ENCODE measurements at regions not wholly inside any gene's neighbourhood (a gene's known extent, or its start where the extent isn't known, plus 50 kb on each side); places are given as distances from the start of the nearest gene placed in this dataset.
"Not testable (repeated sequence)": the region's sequence is repeated elsewhere in the genome, so short reads cannot be mapped to it uniquely, and the experiment has no call there.

DNA sequence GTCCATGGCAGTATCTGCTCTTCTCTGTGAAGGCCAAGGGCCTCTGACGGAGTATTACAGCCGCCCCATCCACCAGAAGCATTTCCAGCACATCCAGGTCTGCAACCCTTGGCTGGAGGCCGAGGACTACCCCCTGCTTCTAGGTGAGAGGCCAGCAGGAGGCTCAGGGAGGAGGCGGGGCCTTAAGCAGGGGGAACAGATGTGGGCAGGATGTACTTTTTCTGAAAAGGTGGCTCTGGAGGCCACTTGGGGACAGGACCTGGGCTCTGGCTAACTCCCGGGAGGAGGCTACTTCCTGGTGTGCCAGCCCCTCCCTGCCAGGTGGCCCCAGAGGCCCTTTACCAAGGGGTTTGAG lies 113.9 kb upstream of the ALDH3B2 start:
- not testable (repeated sequence) for ATAC-seq; H3K27me3 Mint-ChIP-seq (ENCODE audit: low read depth)

DNA sequence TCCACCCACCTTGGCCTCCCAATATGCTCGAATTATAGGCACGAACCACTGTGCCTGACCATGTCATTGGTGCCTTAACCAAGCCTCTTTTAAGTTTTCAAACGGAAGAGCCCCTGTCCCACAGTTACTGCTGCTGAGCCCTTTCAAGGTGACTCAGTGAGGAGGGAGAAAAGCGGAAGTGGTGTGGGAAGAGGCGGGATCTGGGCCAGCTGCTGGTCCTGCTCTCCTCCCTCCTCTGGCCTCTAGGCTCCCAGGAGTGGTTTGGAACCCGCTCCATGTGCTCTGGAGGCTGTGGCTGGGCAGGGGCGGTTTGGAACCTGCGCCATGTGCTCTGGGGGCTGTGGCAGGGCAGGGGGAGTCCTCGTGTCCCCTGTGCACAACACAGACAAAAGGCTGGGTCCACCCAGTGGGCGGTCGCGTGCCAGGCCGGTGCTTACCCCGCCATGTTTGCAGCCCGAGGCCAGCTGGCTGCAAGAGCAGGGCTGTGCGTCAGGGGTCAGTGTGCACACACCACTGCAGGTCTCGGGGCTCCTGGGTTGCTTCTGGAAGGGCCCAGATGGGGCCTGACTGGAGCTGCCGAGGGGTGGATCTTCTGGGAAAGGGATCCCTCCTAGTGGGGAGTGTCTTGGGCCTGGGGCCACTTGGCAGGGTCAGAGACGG lies 113.4 kb upstream of the ALDH3B2 start:
- H3K27me3 Mint-ChIP-seq (ENCODE audit: low read depth); H3K4me1 Mint-ChIP-seq (ENCODE audit: low read depth); DNase-seq; H3K4me3 Mint-ChIP-seq; H3K36me3 Mint-ChIP-seq (ENCODE audit: insufficient read depth); ATAC-seq; H3K9me3 Mint-ChIP-seq: not testable (repeated sequence)

More for the DNA sequence above, 113.9 kb upstream of the ALDH3B2 start:
- H3K9me3 Mint-ChIP-seq; H3K4me1 Mint-ChIP-seq (ENCODE audit: low read depth); H3K36me3 Mint-ChIP-seq (ENCODE audit: insufficient read depth); DNase-seq; H3K4me3 Mint-ChIP-seq: not testable (repeated sequence)

DNA sequence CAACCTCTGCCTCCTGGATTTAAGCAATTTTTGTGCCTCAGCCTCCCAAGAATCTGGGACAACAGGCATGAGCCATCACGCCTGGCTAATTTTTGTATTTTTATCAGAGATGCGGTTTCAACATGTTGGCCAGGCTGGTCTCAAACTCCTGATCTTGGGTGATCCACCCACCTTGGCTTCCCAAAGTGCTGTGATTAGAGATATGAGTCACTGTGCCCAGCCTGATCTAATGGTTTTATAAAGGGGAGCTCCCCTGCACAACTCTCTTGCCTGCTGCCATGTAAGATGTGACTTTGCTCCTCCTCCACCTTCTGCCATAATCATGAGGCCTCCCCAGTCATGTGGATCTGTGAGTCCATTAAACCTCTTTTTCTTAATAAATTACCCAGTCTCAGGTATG lies 107.5 kb upstream of the ALDH3B2 start:
- H3K36me3 Mint-ChIP-seq (ENCODE audit: insufficient read depth); H3K4me1 Mint-ChIP-seq (ENCODE audit: low read depth); H3K9me3 Mint-ChIP-seq; DNase-seq; H3K4me3 Mint-ChIP-seq; ATAC-seq: not testable (repeated sequence)
- peaks cover 17% of the 10 kb centered on the region for H3K27me3 Mint-ChIP-seq (ENCODE audit: low read depth)

DNA sequence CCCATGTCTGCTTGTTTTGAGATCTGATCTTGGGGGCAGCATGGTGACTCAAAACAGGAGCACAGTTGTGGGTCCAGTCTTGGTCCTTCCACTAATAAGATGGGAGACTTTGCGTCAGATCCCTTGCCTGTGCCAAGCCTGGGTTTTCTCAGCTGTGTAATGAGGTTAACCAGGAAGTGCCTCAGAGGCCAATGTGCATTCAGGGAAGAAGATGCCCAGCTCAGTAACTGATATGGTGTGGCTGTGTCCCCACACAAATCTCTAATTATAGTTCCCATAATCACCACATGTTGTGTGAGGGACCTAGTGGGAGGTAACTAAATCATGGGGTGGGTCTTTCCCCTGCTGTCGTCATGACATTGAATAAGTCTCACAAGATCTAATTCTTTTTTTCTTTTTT lies 107.1 kb upstream of the ALDH3B2 start:
- ATAC-seq = not testable (repeated sequence)

DNA sequence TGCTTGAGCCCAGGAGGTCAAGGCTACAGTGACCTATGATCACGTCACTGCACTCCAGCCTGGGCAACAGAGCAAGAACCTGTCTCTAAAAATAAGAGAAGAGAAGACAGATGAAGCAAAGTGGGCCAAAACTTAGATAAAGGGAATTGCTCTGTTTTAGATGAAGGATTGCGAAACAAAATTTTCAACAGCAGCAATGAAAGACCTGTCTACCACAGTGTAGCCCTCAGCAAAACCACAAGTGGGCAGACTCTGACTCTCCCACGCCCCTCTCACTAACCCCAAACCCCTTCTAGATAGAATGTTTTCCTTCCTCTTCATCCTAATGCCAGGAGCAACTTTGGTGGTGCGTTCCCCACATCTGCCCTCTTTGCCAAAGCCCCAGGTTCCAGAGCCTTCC lies 105.6 kb upstream of the ALDH3B2 start:
- no peaks in the 10 kb centered on the region for H3K9me3 Mint-ChIP-seq
- ATAC-seq (no peak), DNase-seq (no peak)
- peaks cover 19% of the 10 kb centered on the region for H3K27me3 Mint-ChIP-seq (ENCODE audit: low read depth)
- no peaks in the 10 kb centered on the region for H3K36me3 Mint-ChIP-seq (ENCODE audit: insufficient read depth)
- H3K4me1 Mint-ChIP-seq (ENCODE audit: low read depth) = no peaks in the 10 kb centered on the region
- no peak overlapping the region for H3K4me3 Mint-ChIP-seq

More for the DNA sequence above, 107.1 kb upstream of the ALDH3B2 start:
- not testable (repeated sequence) for H3K9me3 Mint-ChIP-seq; DNase-seq; H3K36me3 Mint-ChIP-seq (ENCODE audit: insufficient read depth); H3K4me3 Mint-ChIP-seq; H3K4me1 Mint-ChIP-seq (ENCODE audit: low read depth)
- peaks cover 17% of the 10 kb centered on the region for H3K27me3 Mint-ChIP-seq (ENCODE audit: low read depth)

DNA sequence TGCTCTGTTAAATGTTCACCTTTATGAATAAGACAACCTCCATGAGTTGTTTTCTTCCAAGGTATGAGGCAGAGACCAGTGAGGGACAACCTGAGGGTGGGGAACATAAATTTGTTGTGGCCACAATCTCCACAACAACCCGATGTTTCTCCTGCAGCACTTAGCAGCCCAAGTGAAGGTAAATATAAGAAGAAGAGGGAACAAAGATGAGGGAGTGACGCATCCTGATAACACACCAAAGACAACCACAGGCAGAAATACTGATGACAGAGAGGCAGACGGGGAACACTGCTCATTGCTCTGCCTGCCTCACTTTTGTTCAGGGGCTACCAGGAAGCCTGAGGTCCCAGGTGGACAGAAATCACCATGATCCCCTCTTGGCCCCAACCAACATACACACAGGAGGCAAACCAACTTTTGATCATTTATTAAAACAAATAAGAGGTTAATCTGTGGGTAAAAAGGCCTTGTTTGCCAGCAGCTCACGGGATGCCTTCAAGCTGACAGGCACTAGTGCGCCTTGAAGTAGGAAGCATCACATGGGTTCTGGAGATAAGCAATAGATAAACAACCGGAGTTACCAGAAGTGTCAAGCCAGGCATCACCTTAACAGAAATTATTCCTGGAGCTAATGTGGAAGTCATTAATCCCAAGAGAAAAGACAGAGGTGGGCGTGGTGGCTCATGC lies 104.9 kb upstream of the ALDH3B2 start:
- H3K27me3 Mint-ChIP-seq (ENCODE audit: low read depth) = peaks cover 21% of the 10 kb centered on the region
- not testable (repeated sequence) for ATAC-seq; H3K36me3 Mint-ChIP-seq (ENCODE audit: insufficient read depth); H3K4me1 Mint-ChIP-seq (ENCODE audit: low read depth); H3K4me3 Mint-ChIP-seq; H3K9me3 Mint-ChIP-seq; DNase-seq

DNA sequence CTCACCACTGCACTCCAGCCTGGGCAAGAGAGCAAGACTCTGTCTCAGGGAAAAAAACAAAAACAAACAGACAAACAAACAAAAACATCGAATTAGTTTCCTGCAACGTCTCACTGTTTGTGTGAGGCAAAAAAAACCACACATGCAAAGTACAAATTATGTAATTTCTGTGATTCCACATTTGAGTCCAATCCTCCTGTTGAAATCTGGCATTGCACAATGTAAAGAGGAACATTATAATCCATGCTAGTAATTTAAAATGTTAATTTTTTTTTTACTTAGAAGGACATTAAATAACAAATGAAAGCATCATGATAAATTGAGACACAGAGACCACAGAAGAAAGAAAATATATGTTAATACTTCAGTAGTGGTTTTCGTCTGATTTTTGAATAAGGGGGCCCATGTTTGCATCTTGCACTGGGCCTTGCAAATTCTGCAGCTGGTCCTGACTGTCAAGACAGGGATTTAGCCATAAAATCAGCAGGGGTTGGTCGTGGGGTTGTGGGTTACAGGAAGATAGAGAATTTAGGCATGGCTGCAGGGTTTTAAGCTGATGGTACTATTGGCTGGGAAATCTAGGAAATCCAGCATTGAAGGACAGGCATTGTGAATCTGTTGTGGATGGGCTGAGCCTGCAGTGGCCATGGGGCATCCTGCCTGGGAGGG lies 102.6 kb upstream of the ALDH3B2 start:
- H3K36me3 Mint-ChIP-seq (ENCODE audit: insufficient read depth) = no peaks in the 10 kb centered on the region
- no peak overlapping the region for H3K4me3 Mint-ChIP-seq
- no peaks in the 10 kb centered on the region for H3K4me1 Mint-ChIP-seq (ENCODE audit: low read depth)
- no peak for DNase-seq
- ATAC-seq = no peak
- no peaks in the 10 kb centered on the region for H3K9me3 Mint-ChIP-seq
- peaks cover 26% of the 10 kb centered on the region for H3K27me3 Mint-ChIP-seq (ENCODE audit: low read depth)

DNA sequence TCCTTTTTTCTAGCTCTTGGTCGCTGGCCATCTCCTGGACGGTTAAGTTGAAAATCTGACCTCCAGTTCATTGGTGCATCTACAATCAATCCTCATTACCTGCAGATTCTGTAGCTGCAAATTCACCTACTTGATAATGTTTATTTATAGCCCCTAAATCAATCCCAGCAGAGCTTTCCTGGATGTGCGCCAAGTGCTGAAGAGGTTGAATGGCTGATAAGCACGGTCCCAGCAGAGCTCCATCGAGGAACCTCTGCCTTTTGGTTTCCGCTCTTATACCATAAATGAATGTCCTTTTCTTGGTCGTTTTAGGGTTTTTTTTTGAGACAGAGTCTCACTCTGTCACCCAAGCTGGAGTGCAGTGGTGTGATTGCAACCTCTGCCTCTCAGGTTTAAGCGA lies 99.8 kb upstream of the ALDH3B2 start:
- not testable (repeated sequence) for H3K36me3 Mint-ChIP-seq (ENCODE audit: insufficient read depth); H3K9me3 Mint-ChIP-seq; ATAC-seq; H3K4me1 Mint-ChIP-seq (ENCODE audit: low read depth); H3K4me3 Mint-ChIP-seq; DNase-seq
- peaks cover 27% of the 10 kb centered on the region for H3K27me3 Mint-ChIP-seq (ENCODE audit: low read depth)

DNA sequence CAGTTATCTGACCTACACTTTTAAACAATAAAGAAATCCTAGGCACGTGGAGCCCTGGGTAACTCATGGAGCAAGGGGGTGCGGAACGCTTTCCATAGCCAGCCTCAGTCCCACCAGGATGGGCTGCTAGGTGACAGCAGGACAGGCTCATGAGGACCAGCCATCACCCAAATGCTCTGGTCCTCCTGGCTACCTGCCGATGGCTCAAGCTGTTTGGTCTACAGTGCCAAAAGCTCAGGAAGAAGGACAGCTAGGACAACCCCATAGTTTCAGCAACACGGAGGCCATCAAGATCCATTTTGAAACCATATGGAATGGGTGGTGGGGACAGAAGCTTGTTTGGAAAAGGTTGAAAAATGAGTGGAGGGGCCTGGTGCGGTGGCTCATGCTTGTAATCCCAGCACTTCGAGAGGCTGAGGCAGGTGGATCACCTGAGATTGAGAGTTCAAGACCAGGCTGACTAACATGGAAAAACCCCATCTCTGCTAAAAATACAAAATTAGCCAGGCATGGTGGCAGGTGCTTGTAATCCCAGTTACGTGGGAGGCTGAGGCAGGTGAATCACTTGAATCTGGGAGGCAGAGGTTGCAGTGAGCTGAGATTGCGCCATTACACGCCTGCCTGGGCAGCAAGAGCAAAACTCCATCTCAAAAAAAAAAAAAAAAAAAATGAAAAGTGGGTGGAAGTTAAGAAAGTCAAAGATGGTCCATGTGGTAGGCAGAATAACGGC lies 93.7 kb upstream of the ALDH3B2 start:
- H3K36me3 Mint-ChIP-seq (ENCODE audit: insufficient read depth); H3K4me1 Mint-ChIP-seq (ENCODE audit: low read depth); ATAC-seq; H3K4me3 Mint-ChIP-seq; H3K9me3 Mint-ChIP-seq; DNase-seq: not testable (repeated sequence)
- H3K27me3 Mint-ChIP-seq (ENCODE audit: low read depth) = peaks cover 11% of the 10 kb centered on the region

DNA sequence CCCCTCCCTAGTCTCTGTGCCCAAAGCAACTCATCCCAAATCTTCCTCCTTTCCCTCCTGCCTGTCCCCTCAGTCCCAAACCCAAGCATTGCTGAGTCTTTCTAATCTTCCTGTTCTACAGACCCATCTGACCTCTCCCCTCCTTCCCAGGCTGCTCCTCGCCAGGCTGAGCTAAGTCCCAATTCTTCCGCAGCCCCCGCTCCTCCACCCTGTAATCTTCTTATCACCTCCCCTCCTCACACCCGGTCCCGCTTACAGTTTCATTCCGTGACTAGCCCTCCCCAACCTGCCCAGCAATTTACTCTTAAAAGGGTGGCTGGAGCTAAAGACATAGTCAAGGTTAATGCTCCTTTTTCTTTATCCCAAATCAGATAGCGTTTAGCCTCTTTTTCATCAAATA lies 86.8 kb upstream of the ALDH3B2 start:
- peaks cover 19% of the 10 kb centered on the region for H3K27me3 Mint-ChIP-seq (ENCODE audit: low read depth)
- not testable (repeated sequence) for DNase-seq; H3K4me1 Mint-ChIP-seq (ENCODE audit: low read depth); H3K9me3 Mint-ChIP-seq; H3K36me3 Mint-ChIP-seq (ENCODE audit: insufficient read depth); ATAC-seq; H3K4me3 Mint-ChIP-seq

DNA sequence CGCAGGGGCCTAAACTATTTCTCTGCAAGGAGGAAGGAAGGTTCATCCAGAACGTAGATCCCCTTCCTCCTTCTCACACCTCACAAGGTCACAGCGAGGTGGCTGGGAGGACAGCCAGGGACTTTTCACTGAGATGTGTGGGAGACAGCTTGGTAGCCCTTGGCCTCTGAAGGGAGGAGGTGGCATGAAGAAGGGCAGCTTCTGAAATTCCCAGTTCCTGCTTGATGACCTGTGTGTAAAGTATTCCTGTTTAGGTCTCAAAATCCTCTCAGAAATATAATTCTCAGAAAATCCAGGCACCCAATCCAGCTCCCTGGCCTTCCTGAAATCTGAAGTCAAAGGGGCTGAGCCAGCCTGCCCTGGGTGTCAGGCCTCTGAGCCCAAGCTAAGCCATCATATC lies 84.9 kb upstream of the ALDH3B2 start:
- not testable (repeated sequence) for H3K9me3 Mint-ChIP-seq; H3K4me3 Mint-ChIP-seq; H3K36me3 Mint-ChIP-seq (ENCODE audit: insufficient read depth); DNase-seq; H3K4me1 Mint-ChIP-seq (ENCODE audit: low read depth); ATAC-seq
- H3K27me3 Mint-ChIP-seq (ENCODE audit: low read depth) = peaks cover 16% of the 10 kb centered on the region

DNA sequence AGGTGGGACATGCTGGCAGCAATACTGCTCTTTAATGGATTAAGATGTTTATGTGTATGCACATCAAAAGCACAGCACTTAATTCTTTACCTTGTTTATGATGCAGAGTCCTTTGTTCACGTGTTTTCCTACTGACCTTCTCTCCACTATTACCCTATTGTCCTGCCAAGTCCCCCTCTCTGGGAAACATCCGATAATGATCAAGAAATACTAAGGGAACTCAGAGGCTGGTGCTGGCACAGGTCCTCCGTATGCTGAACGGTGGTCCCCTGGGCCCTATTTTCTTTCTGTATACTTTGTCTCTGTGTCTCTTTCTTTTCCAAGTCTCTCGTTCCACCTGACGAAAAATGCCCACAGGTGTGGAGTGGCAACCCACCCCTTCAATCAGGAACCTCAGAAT lies 84.0 kb upstream of the ALDH3B2 start:
- ATAC-seq, H3K4me3 Mint-ChIP-seq: not testable (repeated sequence)

DNA sequence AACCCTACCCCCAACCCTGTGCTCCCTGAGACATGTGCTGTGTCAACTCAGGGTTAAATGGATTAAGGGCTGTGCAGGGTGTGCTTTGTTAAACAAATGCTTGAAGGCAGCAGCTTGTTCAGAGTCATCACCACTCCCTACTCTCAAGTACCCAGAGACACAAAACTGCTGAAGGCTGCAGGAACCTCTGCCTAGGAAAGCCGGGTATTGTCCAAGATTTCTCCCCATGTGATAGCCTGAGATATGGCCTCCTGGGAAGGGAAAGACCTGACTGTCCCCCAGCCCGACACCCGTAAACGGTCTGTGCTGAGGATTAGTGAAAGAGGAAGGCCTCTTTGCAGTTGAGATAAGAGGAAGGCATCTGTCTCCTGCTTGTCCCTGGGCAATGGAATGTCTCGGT lies 83.6 kb upstream of the ALDH3B2 start:
- not testable (repeated sequence) for H3K4me3 Mint-ChIP-seq; ATAC-seq; H3K36me3 Mint-ChIP-seq (ENCODE audit: insufficient read depth); H3K4me1 Mint-ChIP-seq (ENCODE audit: low read depth); DNase-seq; H3K9me3 Mint-ChIP-seq
- peaks cover 16% of the 10 kb centered on the region for H3K27me3 Mint-ChIP-seq (ENCODE audit: low read depth)

More for the DNA sequence above, 84.0 kb upstream of the ALDH3B2 start:
- H3K27me3 Mint-ChIP-seq (ENCODE audit: low read depth) = peaks cover 16% of the 10 kb centered on the region
- H3K4me1 Mint-ChIP-seq (ENCODE audit: low read depth); H3K36me3 Mint-ChIP-seq (ENCODE audit: insufficient read depth); H3K9me3 Mint-ChIP-seq; DNase-seq: not testable (repeated sequence)

DNA sequence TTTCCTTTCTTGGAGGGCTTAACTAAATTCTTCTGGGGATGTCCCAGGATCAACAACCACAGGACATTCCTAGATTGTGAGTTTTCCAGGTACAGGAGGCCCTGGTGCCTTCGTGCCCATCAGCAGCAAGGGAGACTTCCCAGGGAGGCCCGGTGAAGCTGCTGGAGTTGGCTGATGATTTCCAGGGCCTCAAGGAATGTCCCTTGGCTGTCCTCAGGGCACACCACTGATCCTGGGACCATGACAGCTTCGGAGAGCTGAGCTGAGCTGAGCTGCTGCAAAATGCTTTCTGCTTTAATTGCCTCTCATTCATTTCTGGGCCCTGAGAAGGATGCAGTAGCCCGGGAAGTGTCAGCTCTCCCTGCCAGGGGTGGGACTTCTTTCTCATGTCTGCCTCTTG lies 79.4 kb upstream of the ALDH3B2 start:
- not testable (repeated sequence) for ATAC-seq; H3K4me1 Mint-ChIP-seq (ENCODE audit: low read depth)

More for the DNA sequence above, 79.4 kb upstream of the ALDH3B2 start:
- not testable (repeated sequence) for DNase-seq; H3K36me3 Mint-ChIP-seq (ENCODE audit: insufficient read depth); H3K4me3 Mint-ChIP-seq; H3K27me3 Mint-ChIP-seq (ENCODE audit: low read depth); H3K9me3 Mint-ChIP-seq

All from activated T-cell treated with anti-CD3 and anti-CD28 coated beads, Interleukin-2, amount 50 U/mL, for 4 hours (primary cell).